ENCODE measurements at regions not wholly inside any gene's neighbourhood (a gene's known extent, or its start where the extent isn't known, plus 50 kb on each side); places are given as distances from the start of the nearest gene placed in this dataset.

DNA sequence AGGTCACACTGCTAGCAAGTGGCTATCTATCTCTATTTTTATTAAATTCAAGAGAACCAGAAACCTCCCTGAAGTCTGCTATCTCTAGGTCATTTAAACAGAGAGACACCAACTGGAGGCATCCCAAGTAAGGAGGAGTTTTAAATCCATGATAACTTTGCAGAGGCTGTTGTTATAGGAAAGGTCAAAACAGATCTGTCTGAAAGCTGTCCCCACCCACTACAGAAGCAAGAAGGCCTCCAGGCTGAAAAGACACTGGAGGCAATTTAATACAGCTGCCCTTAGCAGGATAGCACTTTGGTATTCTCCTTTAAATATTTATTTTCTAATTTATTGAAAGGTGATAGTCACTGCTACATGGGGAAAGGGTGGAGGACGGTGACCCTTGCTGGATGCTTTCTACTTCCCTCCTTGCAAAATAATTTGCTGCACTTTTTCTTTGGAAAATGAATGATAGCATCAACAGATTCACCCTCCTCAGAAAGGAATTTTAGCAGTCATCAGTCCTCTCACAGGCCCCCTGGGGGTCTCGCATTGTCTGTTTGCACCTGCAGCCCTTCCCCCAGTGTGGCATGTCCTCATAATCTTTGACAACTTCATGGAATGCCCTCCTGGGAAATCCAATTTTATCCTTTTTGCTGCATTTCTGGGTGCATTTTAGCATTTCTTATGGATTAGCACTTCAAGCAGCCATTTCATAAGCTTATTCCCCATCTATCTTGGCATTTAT is 429.5 kb upstream of the TNP1 start:
- DNase-seq = peak; percentile 82

DNA sequence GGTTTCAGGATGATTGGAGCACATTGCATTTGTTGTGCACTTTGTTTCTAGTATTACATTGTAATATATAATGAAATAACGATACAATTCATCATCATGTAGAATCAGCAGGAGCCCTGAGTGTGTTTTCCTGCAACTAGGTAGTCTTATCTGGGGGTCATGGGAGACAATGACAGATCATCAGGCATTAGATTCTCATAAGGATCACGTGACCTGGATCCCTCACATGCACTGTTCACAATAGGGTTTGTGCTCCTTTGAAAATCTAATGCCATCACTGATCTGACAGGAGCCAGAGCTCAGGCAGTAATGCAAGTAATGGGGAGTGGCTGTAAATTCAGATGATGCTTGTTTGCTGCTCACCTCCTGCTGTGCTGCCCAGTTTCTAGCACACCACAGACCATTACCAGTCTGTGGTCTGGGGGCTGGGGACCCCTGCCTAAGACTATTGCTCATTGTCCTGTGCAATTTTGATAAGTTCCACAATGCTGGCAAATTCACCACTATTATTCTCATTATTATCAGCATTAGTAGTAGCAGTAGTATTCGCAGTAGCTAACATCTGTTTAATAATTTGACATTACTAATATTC is 428.7 kb upstream of the TNP1 start:
- DNase-seq = peak; percentile 3

DNA sequence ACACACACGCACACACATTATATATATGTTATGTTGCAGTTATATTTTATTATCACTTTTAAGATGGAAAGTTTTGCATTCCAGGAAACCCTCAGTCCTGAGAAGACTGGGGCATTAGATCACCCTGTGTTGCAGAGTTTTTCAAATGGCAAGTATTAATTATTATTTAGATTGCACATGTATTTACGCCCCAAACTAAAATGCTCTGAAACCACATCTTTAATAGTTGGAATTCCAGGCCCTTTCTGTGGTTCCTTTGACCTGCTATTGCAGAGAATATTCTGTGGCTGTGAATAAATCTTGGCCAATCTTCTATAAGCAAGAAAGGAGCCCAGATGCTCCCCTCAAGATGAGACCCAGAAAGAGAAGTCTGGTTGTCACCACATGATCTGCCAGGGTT is 427.0 kb upstream of the TNP1 start:
- DNase-seq = no peak

DNA sequence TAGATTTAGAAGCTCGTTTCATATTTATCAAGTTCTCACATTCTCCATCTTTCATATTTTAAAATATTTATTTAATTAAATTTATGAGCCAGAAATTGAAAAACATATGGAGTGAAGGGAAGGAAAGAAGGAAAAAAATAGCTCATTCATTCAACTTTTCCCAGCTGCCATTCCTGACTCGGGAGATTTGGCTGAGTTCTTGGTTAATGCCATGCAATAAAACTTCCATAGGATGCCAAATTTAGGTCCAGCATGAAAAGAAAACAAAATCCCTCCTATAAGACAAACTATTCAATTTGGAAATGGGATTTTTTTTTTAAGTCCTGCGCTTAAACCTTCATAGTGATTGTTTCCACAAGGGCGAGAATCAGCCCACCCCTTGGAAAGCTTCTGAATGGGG is 426.1 kb upstream of the TNP1 start:
- no peak for DNase-seq

DNA sequence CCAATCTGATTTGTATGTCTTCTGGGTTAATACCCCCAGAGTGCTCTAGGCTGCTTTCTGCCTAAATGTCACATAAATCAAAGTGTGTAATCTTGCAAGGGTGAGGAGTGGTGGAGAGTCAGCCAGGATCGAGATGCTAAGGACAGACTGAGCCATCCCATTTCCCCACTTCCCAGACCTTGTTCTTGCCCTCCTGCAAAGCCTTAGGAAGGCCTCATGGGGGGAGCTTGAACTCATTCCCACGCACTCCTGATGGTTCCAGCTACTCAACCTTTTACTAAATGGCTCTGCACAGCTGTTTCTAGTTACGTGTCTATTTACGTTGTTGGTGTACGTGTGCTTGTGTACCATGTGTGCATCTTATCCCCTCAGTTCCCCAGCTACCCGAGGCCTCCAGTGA is 423.6 kb upstream of the TNP1 start:
- no peak for DNase-seq

DNA sequence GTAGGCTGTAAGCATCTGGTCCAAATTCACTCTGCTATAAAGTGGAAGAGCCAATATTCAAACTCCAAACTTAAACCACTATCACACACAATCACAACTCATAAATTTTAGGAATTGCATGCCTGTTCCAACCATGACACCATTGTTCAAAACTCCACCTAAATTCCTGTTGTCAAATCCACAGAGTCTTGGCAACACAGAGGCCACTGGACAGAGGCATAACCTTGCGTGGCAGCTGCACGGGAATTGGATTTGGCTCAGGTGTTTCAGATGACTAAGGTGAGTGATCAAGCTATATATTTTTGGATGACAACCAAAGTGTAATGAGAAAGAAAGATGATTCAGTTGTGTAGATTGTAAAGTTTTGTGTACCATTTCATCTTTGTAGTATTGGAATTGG is 422.7 kb upstream of the TNP1 start:
- DNase-seq = no peak

DNA sequence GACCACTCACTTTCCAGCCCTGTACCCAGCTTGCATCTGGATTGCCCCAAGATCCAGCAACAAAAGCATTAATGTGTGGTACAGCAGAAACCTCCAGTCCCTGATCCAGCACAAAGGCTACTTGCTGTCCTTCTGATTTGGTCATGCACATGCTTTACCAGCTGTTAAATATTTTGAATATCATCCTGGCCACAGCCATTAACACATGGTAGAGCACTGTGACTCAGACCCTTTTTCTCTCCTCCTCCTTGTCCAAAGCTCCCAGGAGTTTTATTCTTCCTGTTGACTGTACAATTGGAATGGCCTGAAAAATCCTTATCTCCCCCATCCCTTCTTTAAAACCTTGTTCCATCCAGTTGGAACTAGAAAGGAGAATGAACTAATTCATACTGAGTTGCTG is 419.7 kb upstream of the TNP1 start:
- DNase-seq = no peak

DNA sequence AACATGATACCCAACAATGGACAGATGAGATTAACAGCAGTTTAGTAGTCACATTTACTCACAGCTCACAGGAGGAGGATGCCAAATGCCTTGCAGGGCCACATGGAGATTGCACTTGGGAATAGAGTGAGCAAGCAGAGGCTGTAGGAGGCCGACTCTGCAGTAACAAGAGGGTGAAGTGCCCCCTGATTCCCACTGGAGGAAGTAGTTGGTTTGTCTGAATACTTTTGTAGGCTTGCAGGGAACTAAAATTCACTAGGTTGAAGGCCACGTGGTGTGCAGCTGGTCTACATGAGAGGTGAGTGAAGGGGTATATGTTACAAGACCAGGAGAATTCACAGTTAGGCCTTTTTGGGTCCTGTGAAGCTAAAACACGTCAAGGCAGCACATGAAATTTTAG is 419.3 kb upstream of the TNP1 start:
- DNase-seq = no peak

DNA sequence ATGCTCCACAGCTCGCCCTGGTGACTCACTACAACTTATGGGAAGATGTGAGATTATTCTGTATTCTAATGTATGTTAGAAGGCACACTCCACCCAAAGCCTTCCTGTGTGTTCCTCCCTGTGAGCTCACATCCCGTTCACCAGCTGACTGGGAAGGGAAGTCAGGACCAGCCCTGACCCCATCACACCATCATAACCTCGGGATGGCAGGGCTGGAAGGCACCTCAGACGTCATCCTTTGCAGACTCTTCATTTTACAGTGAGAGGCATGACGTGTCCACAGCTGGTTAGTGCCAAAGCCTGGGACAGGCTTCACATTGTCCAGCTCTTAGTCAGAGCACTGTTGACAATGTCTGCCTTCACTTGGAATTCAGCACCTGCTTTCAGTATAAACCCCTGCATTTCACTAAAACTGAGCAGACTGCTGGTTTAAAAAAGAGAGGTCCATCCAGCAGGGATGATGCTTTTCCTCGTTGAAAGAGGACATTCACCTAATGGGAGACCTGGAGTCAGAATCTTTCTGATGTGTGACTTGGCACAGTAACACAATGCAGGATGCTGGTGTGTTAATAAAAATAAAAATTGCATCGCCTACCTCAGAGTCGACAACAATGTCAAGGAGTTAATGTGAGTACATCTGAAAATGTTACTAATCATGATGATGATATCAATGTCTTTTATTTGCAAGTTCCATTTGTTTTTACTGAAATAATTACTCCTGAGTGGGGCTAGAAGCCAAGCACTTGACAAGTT is 418.0 kb upstream of the TNP1 start:
- no peak for DNase-seq

DNA sequence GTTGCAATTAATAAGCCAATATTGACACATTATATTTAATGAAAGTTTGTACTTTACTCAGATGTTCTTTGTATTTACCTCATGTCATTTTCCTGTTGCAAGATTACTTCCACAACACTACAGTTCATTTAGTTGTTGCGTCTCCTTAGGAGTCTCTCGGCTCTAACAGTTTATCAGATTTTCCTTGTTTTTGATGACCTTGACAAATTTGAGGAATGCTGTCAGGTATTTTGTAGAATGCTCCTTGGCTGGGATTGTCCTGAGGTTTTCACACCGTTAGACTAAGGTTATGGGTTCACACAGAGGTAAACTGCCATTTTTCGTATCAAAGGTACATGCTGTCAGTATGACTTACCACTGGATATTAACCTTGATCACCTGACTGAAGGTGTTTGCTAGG is 416.6 kb upstream of the TNP1 start:
- no peak for DNase-seq

DNA sequence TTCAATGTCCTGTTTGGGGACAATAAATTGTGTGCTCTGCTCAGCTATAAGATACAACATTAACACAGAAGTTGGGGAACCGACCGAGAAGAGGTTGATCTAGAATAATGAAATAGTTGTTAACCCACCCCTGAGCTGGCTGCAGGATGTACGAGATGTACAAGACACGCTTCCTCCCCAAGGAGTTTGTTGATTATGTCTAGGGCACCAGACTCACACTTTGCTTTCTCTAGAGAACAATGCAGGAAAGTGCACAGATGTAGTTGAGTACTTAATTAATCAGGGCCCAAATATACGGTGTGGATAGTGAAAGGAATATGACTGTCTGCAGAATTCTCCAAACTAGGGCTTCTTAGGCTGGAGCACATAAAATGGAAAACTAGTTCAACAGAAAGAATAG is 415.2 kb upstream of the TNP1 start:
- no peak for DNase-seq

DNA sequence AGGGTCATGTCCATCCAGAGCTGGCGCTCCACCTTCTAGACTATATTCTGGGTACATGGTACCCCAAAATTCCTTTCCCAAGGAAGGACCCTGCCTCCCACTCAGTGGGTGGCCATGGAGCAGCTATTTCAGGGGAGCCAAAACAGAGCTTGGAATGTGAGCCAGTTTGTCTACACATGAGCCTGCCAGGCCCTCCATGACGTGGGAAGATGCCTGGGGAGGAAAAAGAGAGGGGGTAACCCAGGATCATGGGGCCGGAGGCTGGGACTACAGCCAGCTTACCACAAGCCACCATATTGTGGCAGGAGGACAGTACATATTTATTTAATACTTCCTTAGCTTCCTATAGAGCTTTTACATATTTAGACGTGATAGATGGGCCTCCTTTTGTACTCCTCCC is 414.7 kb upstream of the TNP1 start:
- no peak for DNase-seq

DNA sequence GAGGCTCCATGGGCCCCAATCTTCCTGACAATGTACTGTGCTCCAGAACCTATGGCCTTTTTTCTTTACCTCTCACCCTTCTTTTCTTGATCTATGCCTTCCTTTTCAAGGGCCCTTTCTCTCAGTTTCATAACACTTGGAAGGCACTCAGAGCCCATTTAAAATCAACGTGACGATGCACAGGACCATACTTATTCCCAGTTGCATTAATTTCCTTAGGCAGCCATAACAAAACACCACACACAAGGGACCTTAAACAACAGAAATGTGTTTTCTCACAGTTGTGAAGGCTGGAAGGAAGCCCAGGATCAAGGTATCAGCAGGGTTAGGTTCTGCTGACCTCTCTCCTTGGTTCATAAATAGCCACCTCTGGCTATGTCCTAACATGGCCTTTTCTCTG is 414.0 kb upstream of the TNP1 start:
- no peak for DNase-seq

DNA sequence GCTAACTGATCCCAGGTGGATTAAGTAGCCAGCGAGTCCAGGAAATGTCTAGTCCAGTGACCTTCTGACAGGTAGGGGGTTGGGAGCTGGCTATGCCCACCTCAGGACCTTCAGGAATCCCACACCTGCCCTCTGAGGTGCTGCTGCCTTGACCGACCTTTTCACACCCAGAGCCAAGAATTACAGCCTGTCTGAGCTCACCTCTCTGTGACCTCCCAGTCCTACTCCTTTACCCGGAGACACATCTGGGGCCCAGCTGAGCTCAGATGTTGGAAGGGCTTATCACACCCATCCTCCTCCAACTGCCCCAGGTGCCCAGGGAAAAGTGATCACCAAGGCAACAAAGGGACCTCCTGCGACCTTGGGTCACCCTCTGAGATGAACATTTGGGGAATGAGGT is 413.3 kb upstream of the TNP1 start:
- no peak for DNase-seq

DNA sequence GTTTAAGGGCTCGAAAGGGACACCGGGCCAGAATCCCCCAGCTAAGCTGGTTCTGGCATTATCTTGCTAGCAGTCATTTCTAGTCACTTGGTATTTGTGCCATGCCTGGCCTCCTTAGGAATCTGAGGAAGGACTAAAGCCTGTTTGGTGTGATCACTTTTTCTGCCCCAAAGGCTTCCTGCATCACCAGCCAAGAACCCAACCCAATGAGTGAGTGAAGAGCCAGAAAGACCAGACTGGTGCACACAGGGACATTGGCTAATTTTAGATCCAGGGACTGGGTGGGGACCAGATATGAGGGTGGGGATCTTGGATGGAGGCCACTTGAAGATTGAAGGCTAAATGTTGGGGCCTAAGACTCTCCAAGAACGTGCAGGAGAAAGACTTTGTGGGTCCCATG is 411.9 kb upstream of the TNP1 start:
- DNase-seq = no peak

DNA sequence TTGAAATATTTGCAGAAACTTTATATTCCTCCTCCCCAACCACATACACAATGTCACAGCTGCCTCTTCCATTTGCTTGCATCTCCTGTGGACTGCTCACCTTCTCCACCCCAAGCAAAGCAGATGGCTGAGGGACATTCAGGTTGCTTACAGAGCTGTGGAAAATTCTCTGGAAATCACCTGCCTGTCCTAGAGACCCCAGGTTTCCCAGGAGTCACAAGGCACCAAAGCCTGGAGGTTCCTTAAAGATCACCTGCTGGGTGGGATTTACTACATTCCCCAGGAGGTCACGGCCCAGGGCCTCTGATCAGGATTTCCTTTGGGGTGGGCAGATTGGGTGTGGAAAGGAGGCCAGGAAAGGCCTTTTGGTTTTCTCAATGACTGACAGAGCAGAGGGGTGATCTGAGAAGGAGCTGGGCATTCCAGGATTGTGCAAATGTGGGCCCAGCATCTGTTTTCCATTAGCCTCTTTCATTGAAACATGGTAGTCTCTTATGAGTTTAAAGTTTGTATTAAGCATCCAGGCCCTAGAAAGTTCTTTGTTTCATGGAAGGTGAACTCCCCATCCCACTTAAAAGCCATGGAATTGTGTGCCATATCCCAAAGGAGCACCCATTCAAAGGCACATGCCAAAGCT is 410.7 kb upstream of the TNP1 start:
- DNase-seq = no peak

DNA sequence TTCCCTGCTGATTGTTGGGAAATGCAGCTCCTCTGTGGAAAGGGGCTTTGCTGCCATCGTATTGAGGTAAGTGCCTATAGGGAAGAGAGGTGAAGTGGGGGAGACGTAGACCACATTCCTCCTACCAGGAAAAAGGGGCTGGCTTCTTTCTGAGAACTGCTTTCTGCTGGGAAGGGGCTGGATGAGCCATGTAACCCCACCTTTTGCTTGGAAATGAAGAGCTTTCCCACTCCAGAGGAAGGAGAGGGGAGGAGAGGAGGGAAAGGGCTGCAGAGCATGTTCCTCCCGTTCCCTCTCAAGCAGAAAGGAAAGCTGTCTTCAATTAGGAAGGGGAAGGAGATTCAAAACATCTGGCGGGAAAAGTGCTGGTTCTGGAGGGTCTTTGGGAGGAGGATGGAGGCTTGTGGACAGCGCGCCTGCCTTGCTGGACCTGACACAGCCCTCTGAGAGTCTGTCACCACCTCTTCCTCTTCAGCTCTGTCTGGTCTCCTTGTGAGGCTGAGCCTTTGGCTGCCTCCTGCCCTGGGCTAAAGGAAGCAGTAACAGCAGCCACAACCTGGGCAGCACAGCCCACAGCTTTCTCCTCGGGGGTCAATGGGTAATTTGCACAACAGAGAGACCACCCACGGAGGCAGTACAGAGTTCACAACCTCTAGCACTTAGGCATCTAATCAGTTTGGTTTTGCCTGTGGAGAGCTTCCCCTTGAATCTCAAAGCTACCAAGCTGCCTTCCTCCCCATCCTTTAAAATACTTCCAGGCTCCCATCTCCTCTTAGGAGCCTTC is 410.0 kb upstream of the TNP1 start:
- no peak for DNase-seq

DNA sequence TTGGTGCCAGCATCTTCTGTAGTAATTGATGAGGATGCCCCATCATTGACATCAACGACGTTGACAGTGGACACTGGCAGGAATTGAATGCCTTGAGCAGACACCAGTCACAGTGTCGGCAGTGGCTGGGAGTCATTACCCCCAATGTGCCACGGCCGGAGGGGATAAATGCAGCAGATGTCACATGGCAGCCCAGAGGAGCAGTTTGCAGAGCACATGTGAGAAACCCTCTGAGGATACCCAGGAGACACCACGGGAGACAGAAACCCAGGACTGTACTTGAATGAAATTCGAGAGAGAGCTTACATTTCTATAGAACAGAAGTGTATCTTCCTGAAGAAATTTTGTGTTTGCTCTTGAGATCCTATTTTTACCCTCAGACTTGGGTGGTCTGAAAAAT is 409.1 kb upstream of the TNP1 start:
- no peak for DNase-seq

DNA sequence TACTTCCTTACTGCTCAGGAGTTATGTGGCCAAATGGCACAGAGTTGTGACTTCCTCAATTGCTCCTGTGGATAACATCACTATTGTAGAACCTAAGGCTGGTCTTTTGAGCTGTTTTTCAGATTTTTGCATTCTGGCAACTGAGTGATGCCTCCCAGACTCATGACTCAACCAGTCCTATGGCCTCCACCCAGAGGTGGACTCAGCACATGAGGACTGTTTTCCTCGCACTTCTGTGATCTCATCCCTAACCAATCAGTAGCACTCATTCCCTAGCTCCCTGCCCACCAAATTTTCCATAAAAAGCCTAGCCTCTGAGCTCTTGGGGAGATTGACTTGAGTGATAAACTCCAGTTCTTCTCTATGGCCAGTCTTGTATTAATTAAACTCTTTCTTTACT is 407.9 kb upstream of the TNP1 start:
- DNase-seq = no peak

DNA sequence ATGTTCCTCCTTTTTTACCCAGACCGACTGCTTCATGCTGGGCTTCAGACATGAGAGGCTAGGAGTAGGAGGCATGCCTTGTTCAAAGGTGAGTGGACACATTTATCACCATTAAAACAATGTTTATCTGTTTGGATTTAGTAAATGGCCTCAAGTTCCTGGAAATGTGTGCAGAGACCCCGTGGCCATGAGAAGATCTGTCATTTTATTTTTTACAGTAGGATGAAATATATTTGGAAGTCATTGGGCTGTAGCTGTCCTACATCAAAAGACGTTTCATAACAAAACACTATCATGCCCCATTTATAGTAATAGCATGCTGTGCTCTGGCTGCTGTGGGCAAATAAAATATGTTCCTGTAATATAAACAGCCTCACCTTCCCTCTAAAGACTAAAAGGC is 403.9 kb upstream of the TNP1 start:
- no peak for DNase-seq

DNA sequence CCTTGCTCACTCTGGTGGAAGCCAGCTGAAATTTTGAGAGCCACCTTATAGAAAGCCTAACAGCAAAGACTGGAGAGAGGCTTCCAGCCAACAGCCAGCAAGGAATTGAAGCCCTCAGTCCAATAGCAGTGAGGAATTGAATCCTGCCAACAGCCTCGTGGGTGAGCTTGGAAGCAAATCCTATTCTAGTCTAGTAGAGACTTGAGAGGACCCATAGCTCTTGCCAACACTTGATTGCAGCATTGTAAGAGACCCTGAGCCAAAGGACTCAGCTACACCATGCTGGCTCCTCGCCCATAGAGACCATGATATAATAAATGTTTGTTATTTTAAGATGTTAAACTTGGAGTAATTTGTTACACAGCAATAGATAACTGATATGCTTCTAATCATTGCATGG is 403.0 kb upstream of the TNP1 start:
- no peak for DNase-seq

DNA sequence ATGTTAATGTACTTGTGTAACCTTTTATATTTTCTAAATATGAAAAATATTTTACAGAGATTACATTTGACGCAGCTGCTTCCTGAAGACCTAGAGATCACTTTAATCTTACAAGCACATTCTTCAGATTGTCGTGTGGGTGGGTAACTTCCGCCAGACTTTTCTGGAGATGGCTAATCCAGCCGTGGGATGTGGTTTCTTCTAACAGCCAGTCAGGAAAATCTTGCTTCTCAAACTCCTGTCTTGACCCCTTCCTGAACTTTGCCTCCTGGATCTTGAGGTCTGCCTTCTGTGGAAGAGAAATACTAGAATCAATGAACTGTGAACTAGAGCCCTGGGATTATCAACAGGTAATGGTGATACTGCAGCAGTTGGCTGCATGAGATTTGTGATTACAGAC is 401.6 kb upstream of the TNP1 start:
- DNase-seq = no peak

DNA sequence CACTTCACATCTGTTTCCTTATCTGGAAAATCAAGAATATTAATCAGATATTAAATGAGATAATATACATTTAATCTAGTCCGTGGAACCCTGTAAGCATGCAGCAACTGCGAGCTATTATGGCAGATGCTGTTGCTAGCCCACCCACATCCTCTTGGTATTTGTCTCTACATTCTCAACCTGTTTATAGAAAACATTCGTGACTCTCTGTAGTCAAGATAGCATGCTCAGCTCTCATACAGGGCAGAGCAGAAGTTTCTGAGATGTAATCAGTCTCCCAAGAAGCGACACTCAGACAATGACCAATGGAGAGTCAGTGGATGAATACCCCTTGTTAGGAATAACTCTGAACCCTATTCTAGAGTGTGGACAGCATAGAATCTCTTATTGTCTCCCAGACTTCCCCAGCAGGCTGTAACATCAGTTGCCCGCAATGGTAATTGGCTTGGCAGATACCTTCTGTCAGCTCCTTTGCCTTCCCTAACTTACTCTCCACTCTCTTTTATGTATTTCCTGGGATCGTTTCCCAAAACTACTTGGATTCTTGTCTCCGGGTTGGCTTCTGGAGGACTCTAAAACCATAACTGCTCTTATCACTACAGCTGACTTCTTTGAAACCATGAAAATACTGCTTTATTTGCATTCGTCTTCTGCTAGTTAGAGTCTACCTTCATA is 400.7 kb upstream of the TNP1 start:
- no peak for DNase-seq
